H1 (cell line): ENCODE measurements at regions not wholly inside any gene's neighbourhood (a gene's known extent, or its start where the extent isn't known, plus 50 kb on each side); places are given as distances from the start of the nearest gene placed in this dataset.

ENCODE experiments used
- CTCF ChIA-PET: fragments of 300-600 bp; sonication (Branson Sonifier 250); formaldehyde crosslinking; loops from one replicate; lab custom pipeline; 2021; ENCODE audit not compliant: partially characterized antibody; lab: Charles Lee
- POLR2A ChIA-PET: fragments of 300-600 bp; sonication (Branson Sonifier 250); formaldehyde crosslinking; loops from one replicate; lab custom pipeline; 2021; ENCODE audit warnings: inconsistent platforms; ENCODE audit not compliant: partially characterized antibody; lab: Charles Lee
- DNase-seq, 2 experiments: peaks; one replicate each; pipeline versions ENCODE4 v3.0.0 to v3.0.0-alpha.2; 2010 to 2022; ENCODE audit warnings: low spot score in 2 of 2, low read depth in 1 of 2, mixed read lengths in 1 of 2
- FAIRE-seq: peaks from 2 replicates; lab custom pipeline; 2011; peaks lifted over from hg19 to GRCh38; lab: Jason Lieb, UNC
- H2AFZ ChIP-seq: 2 replicates; pipeline ENCODE4 v1.8.1; 2012; ENCODE audit warnings: low read length, inconsistent platforms
- H2AK5ac ChIP-seq: 2 replicates; pipeline ENCODE4 v1.6.1; 2013; ENCODE audit warnings: low read depth, low read length
- H2BK120ac ChIP-seq: replicated peaks from 2 replicates; pipeline ENCODE3; 2013; ENCODE audit warnings: low read depth, low read length, inconsistent platforms
- H2BK12ac ChIP-seq: 2 replicates; pipeline ENCODE4 v1.6.1; 2013; ENCODE audit warnings: low read depth, low read length
- H2BK15ac ChIP-seq: 2 replicates; pipeline ENCODE4 v1.6.1; 2013; ENCODE audit warnings: low read length
- H2BK20ac ChIP-seq: 2 replicates; pipeline ENCODE4 v1.6.1; 2013; ENCODE audit warnings: low read length
- H2BK5ac ChIP-seq: 2 replicates; pipeline ENCODE4 v1.6.1; 2013; ENCODE audit warnings: low read depth, low read length
- H3K14ac ChIP-seq: 2 replicates; pipeline ENCODE4 v1.6.1; 2013; ENCODE audit warnings: inconsistent platforms; ENCODE audit not compliant: insufficient read length
- H3K18ac ChIP-seq: 2 replicates; pipeline ENCODE4 v1.6.1; 2013; ENCODE audit warnings: low read length; ENCODE audit errors: extremely low read depth
- H3K23ac ChIP-seq: 2 replicates; pipeline ENCODE4 v1.6.1; 2013; ENCODE audit warnings: inconsistent platforms; ENCODE audit not compliant: insufficient read length
- H3K23me2 ChIP-seq: 2 replicates; pipeline ENCODE4 v1.6.1; 2013; ENCODE audit warnings: low read depth, low read length
- H3K27ac ChIP-seq: 2 replicates; pipeline ENCODE4 v1.6.1; 2011; ENCODE audit warnings: low read depth, low read length, inconsistent platforms
- H3K27me3 ChIP-seq, 4 experiments: replicated peaks in 1 of 4; 1 replicate in 1 of 4; 2 replicates in 3 of 4; pipeline versions ENCODE4 v1.6.1 to v1.8.1; 2011 to 2013; ENCODE audit warnings: low read length in 3 of 4, mild to moderate bottlenecking in 3 of 4, inconsistent platforms in 2 of 4, mixed read lengths in 2 of 4, moderate library complexity in 1 of 4; ENCODE audit not compliant: control insufficient read depth in 3 of 4, insufficient read depth in 3 of 4; ENCODE audit errors: extremely low read depth in 1 of 4
- H3K36me3 ChIP-seq, 4 experiments: 2 replicates each; pipeline versions ENCODE4 v1.6.1 to v1.8.1; 2011 to 2013; ENCODE audit warnings: mild to moderate bottlenecking in 4 of 4, low read length in 3 of 4, moderate library complexity in 2 of 4, control low read depth in 1 of 4, inconsistent platforms in 1 of 4; ENCODE audit not compliant: insufficient read depth in 4 of 4, control insufficient read depth in 2 of 4
- H3K4ac ChIP-seq: replicated peaks from 2 replicates; pipeline ENCODE3; 2013; ENCODE audit warnings: low read length, low read depth, mixed read lengths, inconsistent platforms; ENCODE audit not compliant: insufficient read length
- H3K4me1 ChIP-seq, 4 experiments: replicated peaks in 1 of 4; 1 replicate in 1 of 4; 2 replicates in 3 of 4; pipeline versions ENCODE4 v1.6.1 to v1.8.1; 2011 to 2013; ENCODE audit warnings: low read length in 3 of 4, inconsistent platforms in 2 of 4, mixed read lengths in 1 of 4; ENCODE audit not compliant: insufficient read depth in 4 of 4, control insufficient read depth in 3 of 4
- H3K4me2 ChIP-seq, 2 experiments: 2 replicates each; pipeline versions ENCODE4 v1.6.1 to v1.8.1; 2011 to 2013; ENCODE audit warnings: low read depth in 2 of 2, low read length in 2 of 2, control low read depth in 1 of 2, inconsistent platforms in 1 of 2, mild to moderate bottlenecking in 1 of 2; ENCODE audit not compliant: insufficient read depth in 1 of 2
- H3K4me3 ChIP-seq, 4 experiments: fragments of 200-600, 300-600 bp in 1 of 4; sonication (generic), shearing (Covaris generic), sonication (Bioruptor Twin) in 1 of 4; 2 replicates each; pipeline versions ENCODE4 v1.5.1 to v1.8.1; 2011 to 2016; ENCODE audit warnings: low read length in 4 of 4, low read depth in 3 of 4, control low read depth in 2 of 4, inconsistent platforms in 2 of 4, mild to moderate bottlenecking in 2 of 4, mixed read lengths in 1 of 4, moderate library complexity in 1 of 4; ENCODE audit not compliant: insufficient read depth in 2 of 4; ENCODE audit errors: extremely low read depth in 1 of 4
- H3K56ac ChIP-seq: replicated peaks from 2 replicates; pipeline ENCODE3; 2013; ENCODE audit warnings: low read depth, mild to moderate bottlenecking, mixed read lengths, low read length, inconsistent platforms; ENCODE audit not compliant: insufficient read length
- H3K79me1 ChIP-seq: 2 replicates; pipeline ENCODE4 v1.6.1; 2013; ENCODE audit warnings: low read depth, low read length, control low read depth
- H3K79me2 ChIP-seq, 2 experiments: 2 replicates each; pipeline versions ENCODE4 v1.6.1 to v1.8.1; 2012 to 2013; ENCODE audit warnings: low read length in 2 of 2, mild to moderate bottlenecking in 2 of 2, inconsistent platforms in 1 of 2; ENCODE audit not compliant: insufficient read depth in 2 of 2, control insufficient read depth in 1 of 2
- H3K9ac ChIP-seq, 4 experiments: replicated peaks in 1 of 4; 1 replicate in 1 of 4; 2 replicates in 3 of 4; pipeline versions ENCODE4 v1.6.1 to v1.8.1; 2011 to 2013; ENCODE audit warnings: low read depth in 3 of 4, low read length in 3 of 4, control low read depth in 2 of 4, mild to moderate bottlenecking in 2 of 4, moderate library complexity in 2 of 4, inconsistent platforms in 1 of 4; ENCODE audit errors: extremely low read depth in 1 of 4
- H3K9me3 ChIP-seq, 2 experiments: 2 replicates each; pipeline versions ENCODE4 v1.6.1 to v1.8.1; 2012 to 2013; ENCODE audit warnings: mild to moderate bottlenecking in 2 of 2, moderate library complexity in 2 of 2, control low read depth in 1 of 2, inconsistent platforms in 1 of 2, low read depth in 1 of 2, low read length in 1 of 2, mixed read lengths in 1 of 2; ENCODE audit not compliant: insufficient read depth in 2 of 2
- H4K20me1 ChIP-seq, 2 experiments: replicated peaks in 1 of 2; 2 replicates each; pipeline versions ENCODE3 to v1.8.1; 2011 to 2013; ENCODE audit warnings: inconsistent platforms in 2 of 2, low read length in 2 of 2, mild to moderate bottlenecking in 1 of 2; ENCODE audit not compliant: insufficient read depth in 2 of 2, control insufficient read depth in 1 of 2
- H4K5ac ChIP-seq: 2 replicates; pipeline ENCODE4 v1.6.1; 2013; ENCODE audit warnings: low read length, low read depth, mixed read lengths, inconsistent platforms; ENCODE audit not compliant: insufficient read length
- H4K8ac ChIP-seq: 2 replicates; pipeline ENCODE4 v1.8.0; 2013; ENCODE audit warnings: mild to moderate bottlenecking, moderate library complexity, low read length, inconsistent platforms; ENCODE audit not compliant: insufficient read depth; ENCODE audit errors: extremely low read depth
- H4K91ac ChIP-seq: replicated peaks from 2 replicates; pipeline ENCODE3; 2013; ENCODE audit warnings: low read length, mixed read lengths, inconsistent platforms; ENCODE audit not compliant: insufficient read length
- ASH2L ChIP-seq: fragments of 200-600, 300-600 bp; sonication (generic); IDR thresholded peaks from one replicate; pipeline ENCODE4 v1.7.1; 2017; ENCODE audit warnings: low read length
- CHD1 ChIP-seq: IDR thresholded peaks from 2 replicates; pipeline ENCODE4 v1.6.1; 2012; ENCODE audit warnings: low read depth, low read length, improper control_type of control experiment
- CREB1 ChIP-seq: IDR thresholded peaks from 2 replicates; pipeline ENCODE4 v1.6.1; 2012; ENCODE audit warnings: inconsistent platforms
- EGR1 ChIP-seq: IDR thresholded peaks from 2 replicates; pipeline ENCODE4 v1.6.1; 2011; ENCODE audit warnings: low read depth, low read length, borderline replicate concordance
- JUND ChIP-seq: IDR thresholded peaks from 2 replicates; pipeline ENCODE4 v1.6.1; 2011; ENCODE audit warnings: mild to moderate bottlenecking, improper control_type of control experiment, low read length
- KDM1A ChIP-seq: fragments of 200-600, 300-600 bp; sonication (generic); IDR thresholded peaks from 2 replicates; pipeline ENCODE4 v1.7.1; 2016; ENCODE audit warnings: mild to moderate bottlenecking, low read length, borderline replicate concordance
- KDM5A ChIP-seq: fragments of 200-600 bp; IDR thresholded peaks from 2 replicates; pipeline ENCODE4 v1.7.1; 2012; ENCODE audit warnings: mild to moderate bottlenecking, low read length, inconsistent platforms, mixed read lengths
- NANOG ChIP-seq: IDR thresholded peaks from 2 replicates; pipeline ENCODE4 v1.6.1; 2011; ENCODE audit warnings: low read length, low read depth, mild to moderate bottlenecking, inconsistent platforms; ENCODE audit not compliant: insufficient read depth, poor library complexity, severe bottlenecking
- NRF1 ChIP-seq: IDR thresholded peaks from 2 replicates; pipeline ENCODE4 v1.6.1; 2011; ENCODE audit warnings: mild to moderate bottlenecking, low read depth, low read length, improper control_type of control experiment
- SAP30 ChIP-seq: fragments of 300-600 bp; sonication (generic); IDR thresholded peaks from 2 replicates; pipeline ENCODE4 v1.7.1; 2012; ENCODE audit warnings: low read length, moderate library complexity, mild to moderate bottlenecking, inconsistent platforms; ENCODE audit not compliant: insufficient read depth, insufficient replicate concordance
- SUZ12 ChIP-seq: fragments of 200-600 bp; sonication (generic); IDR thresholded peaks from 2 replicates; pipeline ENCODE4 v1.6.1; 2012; ENCODE audit warnings: mild to moderate bottlenecking, inconsistent platforms, low read length, moderate library complexity, mixed read lengths
- TAF1 ChIP-seq: IDR thresholded peaks from 2 replicates; pipeline ENCODE4 v1.6.1; 2011; ENCODE audit warnings: mild to moderate bottlenecking, low read depth, low read length
- ZNF274 ChIP-seq: IDR thresholded peaks from 2 replicates; pipeline ENCODE4 v1.7.0; 2012; ENCODE audit warnings: low read length, borderline replicate concordance; ENCODE audit errors: extremely low read depth
- WGBS, 2 experiments: shearing (Covaris generic) in 1 of 2; methylation state at CpG; one replicate each; pipeline versions ENCODE4 v1.1.6 to v1.1.7; 2013 to 2015; ENCODE audit warnings: low lambda C conversion rate in 2 of 2, mixed read lengths in 2 of 2, inconsistent platforms in 1 of 2, low coverage in 1 of 2, missing lambda C conversion rate in 1 of 2; ENCODE audit not compliant: insufficient replicate concordance in 2 of 2, insufficient coverage in 1 of 2, insufficient read length in 1 of 2; ENCODE audit errors: extremely low coverage in 1 of 2, missing lambda C conversion rate in 1 of 2; 5-methylcytosine and 5-hydroxymethylcytosine counted together

DNA sequence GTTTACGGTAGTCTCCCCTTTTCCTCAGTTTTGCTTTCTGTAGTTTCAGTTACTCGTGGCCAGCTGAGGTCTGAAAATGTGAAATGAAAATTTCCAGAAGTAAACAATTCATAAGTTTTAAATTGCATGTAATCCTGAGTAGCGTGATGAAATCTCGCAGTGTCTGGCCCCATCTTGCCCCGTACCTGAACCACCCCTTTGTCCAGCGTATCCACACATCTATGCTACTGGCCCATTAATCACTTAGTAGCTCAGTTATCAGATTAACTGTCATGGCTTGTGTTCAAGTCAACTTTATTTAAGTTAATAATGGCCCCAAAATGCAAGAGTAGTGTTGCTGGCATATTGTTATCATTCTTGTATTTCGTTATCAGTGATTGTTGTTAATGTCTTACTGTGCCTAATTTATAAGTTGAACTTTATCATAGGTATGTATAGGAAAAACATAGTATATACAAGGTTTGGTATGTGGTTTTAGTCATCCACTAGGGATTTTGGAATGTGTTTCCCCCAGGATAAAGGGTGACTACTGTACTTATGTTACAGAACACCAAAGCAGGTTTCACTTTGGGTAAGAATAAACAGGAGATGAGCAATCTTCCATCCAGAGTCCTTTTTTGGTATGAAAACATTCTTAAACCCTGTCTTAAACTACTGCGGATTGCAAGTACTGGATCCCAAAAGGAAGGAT lies 118.4 kb upstream of the KCNN2 start:
- POLR2A ChIA-PET = no interaction called here
- no peak for FAIRE-seq
- TF ChIP-seq NRF1 = no peak
- no peak for TF ChIP-seq JUND
- no peak for TF ChIP-seq ZNF274
- no peak for TF ChIP-seq EGR1
- TF ChIP-seq KDM1A = no peak
- no peak for TF ChIP-seq SUZ12
- TF ChIP-seq TAF1 = no peak
- no peak for TF ChIP-seq ASH2L
- no peak for TF ChIP-seq SAP30
- no peak for TF ChIP-seq CREB1
- TF ChIP-seq CHD1 = no peak
- no peak for TF ChIP-seq NANOG
- TF ChIP-seq KDM5A = no peak

More for the DNA sequence above, 118.4 kb upstream of the KCNN2 start:
- Histone ChIP-seq H2BK12ac (no peak overlapping the region), H2AFZ (no peak overlapping the region; the same call in 1 of the 2 replicates), H4K8ac (no peak overlapping the region), H3K4me1 (no peaks in the 10 kb centered on the region), H3K4me2 (no peak overlapping the region), H3K23ac (no peak overlapping the region), H3K4ac (no peak overlapping the region), H2BK5ac (no peak overlapping the region), H3K14ac (no peak overlapping the region), H4K5ac (no peak overlapping the region), H3K79me2 (no peaks in the 10 kb centered on the region), H4K91ac (no peak overlapping the region), H3K9ac (no peak overlapping the region), H3K23me2 (no peaks in the 10 kb centered on the region), H3K36me3 (no peaks in the 10 kb centered on the region), H2BK15ac (no peak overlapping the region), H3K27me3 (no peaks in the 10 kb centered on the region), H3K9me3 (no peaks in the 10 kb centered on the region), H3K4me3 (no peak overlapping the region), H3K56ac (no peak overlapping the region), H4K20me1 (no peaks in the 10 kb centered on the region), H2BK120ac (no peak overlapping the region), H3K79me1 (no peaks in the 10 kb centered on the region), H3K27ac (no peak overlapping the region), H2AK5ac (no peak overlapping the region), H2BK20ac (no peak overlapping the region), H3K18ac (no peak overlapping the region)
- 95% methylated on average over 8 of the region's 8 CpGs; no CpG with 5 or more reads in 1 of the 2 experiments for WGBS, 2 experiments
- DNase-seq = no peak
- CTCF ChIA-PET = interaction anchor here (0.6 kb wide), 1 partner anchor 155 kb away, joined by 3 read pairs; no protein-coding TSS in a partner anchor
